ENCODE measurements at regions not wholly inside any gene's neighbourhood (a gene's known extent, or its start where the extent isn't known, plus 50 kb on each side); places are given as distances from the start of the nearest gene placed in this dataset.
"Not testable (repeated sequence)": the region's sequence is repeated elsewhere in the genome, so short reads cannot be mapped to it uniquely, and the experiment has no call there.

DNA sequence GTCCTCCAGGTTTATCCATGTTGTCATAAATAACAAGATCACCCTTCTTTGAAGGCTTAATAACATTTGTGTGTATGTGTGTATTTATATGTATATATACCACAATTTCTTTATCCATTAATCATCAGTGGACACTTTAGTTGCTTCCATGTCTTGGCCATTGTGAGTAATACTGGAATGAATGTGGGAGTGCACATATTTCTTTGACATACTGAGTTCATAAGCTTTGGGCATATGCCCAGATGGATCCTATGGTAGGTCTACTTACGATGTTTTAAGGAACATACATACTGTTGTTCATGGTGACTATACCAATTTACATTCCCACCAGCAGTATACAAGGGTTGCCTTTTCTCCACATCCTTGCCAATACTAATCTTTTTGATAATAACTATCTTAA is 108.8 kb upstream of the TRIM77 start:
- DNase-seq (ENCODE audit: low read depth); H3K4me3 ChIP-seq (ENCODE audit: low read depth, low read length): not testable (repeated sequence)

DNA sequence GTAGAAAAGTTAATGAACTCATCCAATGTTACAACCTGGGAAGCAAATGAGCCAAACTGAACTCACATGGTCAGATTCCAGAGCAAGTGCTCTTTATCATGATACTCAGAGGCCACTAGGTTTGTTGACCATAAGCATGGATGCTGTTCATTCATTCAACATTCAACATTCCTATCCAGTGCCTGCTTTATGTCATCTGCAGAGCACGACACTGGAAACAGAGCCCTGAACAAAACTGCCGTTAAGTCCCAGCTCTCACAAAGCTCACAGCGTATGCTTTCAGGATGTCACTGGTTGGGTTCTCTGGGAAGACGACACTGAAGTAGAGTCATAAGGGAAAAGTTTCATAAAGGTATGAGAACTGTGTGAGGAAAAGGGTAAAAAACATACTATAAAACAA is 105.8 kb upstream of the TRIM77 start:
- TF ChIP-seq CTCF (IDR thresholded peaks at IDR 0.05; ENCODE audit: control insufficient read depth, extremely low read depth, insufficient read depth), result no peak
- no peak for DNase-seq (ENCODE audit: low read depth)
- no peak overlapping the region for H3K4me3 ChIP-seq (ENCODE audit: low read depth, low read length)

GRCh38 chr11:89606845-89607244 is 103.3 kb upstream of the TRIM77 start:
- DNase-seq (ENCODE audit: low read depth); H3K4me3 ChIP-seq (ENCODE audit: low read depth, low read length): not testable (repeated sequence)

DNA sequence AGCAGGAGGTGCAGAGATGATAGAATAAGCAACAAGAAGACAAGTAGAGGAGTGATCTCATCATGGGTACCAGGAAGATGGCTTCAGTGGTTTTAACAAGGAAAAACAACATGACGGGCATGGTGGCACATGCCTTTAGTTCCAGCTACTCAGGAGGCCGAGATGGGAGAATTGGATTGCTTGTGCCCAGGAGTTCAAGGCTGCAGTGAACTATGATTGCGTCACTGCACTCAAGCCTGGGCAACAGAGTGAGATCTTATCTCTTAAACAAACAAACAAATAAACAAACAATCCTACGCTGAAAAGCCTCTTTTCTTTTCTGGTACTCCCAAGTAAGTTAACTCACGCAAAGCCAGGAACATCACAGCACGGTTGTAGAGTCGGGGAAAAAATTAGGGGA is 102.6 kb upstream of the TRIM77 start:
- not testable (repeated sequence) for DNase-seq (ENCODE audit: low read depth); H3K4me3 ChIP-seq (ENCODE audit: low read depth, low read length)

GRCh38 chr11:89608234-89608966 is 101.7 kb upstream of the TRIM77 start:
- H3K4me3 ChIP-seq (ENCODE audit: low read depth, low read length), result no peak overlapping the region
- DNase-seq (ENCODE audit: low read depth), result no peak
- no peak for TF ChIP-seq CTCF (IDR thresholded peaks at IDR 0.05; ENCODE audit: control insufficient read depth, extremely low read depth, insufficient read depth)

DNA sequence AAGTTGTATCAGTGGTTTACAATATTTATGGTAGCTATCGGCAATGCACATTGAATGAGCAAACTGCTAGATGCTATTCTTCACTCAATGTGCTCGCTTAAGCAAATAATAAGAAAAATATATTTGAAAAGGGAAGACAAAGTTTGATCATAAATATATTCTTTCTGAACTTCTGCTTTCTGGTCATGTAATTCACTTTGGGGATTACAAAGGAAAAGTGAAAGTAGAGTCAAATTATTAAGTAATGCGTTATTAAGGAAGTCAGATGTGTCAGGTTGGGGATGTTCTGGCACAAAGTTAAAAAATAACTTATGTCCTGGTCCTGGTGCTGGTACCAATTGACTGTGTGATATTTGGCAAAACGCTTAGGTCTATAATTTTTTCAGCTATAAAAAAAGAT is 98.0 kb upstream of the TRIM77 start:
- TF ChIP-seq CTCF (IDR thresholded peaks at IDR 0.05; ENCODE audit: control insufficient read depth, extremely low read depth, insufficient read depth), result no peak
- H3K4me3 ChIP-seq (ENCODE audit: low read depth, low read length), result no peak overlapping the region
- no peak for DNase-seq (ENCODE audit: low read depth)

- DNase-seq (ENCODE audit: low read depth), result no peak
- no peak for TF ChIP-seq CTCF (IDR thresholded peaks at IDR 0.05; ENCODE audit: control insufficient read depth, extremely low read depth, insufficient read depth)
These were observed 96.2 kb upstream of the TRIM77 start for GRCh38 chr11:89613911-89614310.

GRCh38 chr11:89614428-89614827 is 95.7 kb upstream of the TRIM77 start:
- TF ChIP-seq CTCF (IDR thresholded peaks at IDR 0.05; ENCODE audit: control insufficient read depth, extremely low read depth, insufficient read depth), result 0 out of 2 replicates have a peak, but pooled peaks have one; percentile 5
- DNase-seq (ENCODE audit: low read depth), result not testable (repeated sequence)

More at GRCh38 chr11:89613911-89614310, 96.2 kb upstream of the TRIM77 start:
- no peak overlapping the region for H3K4me3 ChIP-seq (ENCODE audit: low read depth, low read length)

DNA sequence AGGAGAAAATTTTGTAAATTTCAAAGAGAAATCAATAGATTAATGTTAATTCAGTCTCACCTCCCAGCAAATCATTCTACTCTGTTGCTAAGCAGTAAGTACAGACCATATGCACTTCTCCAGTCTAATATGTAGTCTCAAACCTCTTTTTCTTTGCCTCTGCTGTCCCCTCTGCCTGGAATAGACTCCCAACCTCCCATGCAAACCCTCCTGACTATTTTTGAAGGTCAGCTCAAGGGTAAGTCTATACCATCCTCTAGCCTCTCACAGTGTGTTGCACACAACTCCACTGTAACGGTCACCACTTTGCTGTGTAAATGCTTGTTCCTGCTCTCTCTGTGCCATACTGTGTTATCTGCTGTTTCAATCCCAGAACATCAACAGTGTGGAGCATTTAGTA is 94.5 kb upstream of the TRIM77 start:
- H3K4me3 ChIP-seq (ENCODE audit: low read depth, low read length); DNase-seq (ENCODE audit: low read depth): not testable (repeated sequence)

More at GRCh38 chr11:89614428-89614827, 95.7 kb upstream of the TRIM77 start:
- not testable (repeated sequence) for H3K4me3 ChIP-seq (ENCODE audit: low read depth, low read length)

GRCh38 chr11:89616161-89616560 is 93.9 kb upstream of the TRIM77 start:
- not testable (repeated sequence) for DNase-seq (ENCODE audit: low read depth); H3K4me3 ChIP-seq (ENCODE audit: low read depth, low read length)
